HEK293 (cell line): ENCODE measurements at regions not wholly inside any gene's neighbourhood (a gene's known extent, or its start where the extent isn't known, plus 50 kb on each side); places are given as distances from the start of the nearest gene placed in this dataset.

Experiments used
- KLF9 ChIP-seq: fragments of 450-650 bp; formaldehyde crosslinking; IDR thresholded peaks from 2 replicates; pipeline ENCODE4 v1.5.1; 2016; ENCODE audit warnings: missing biosample characterization, missing genetic modification characterization, low read depth
- REST ChIP-seq: fragments of 450-650 bp; formaldehyde crosslinking; IDR thresholded peaks from 2 replicates; pipeline ENCODE4 v1.5.1; 2016; ENCODE audit warnings: missing biosample characterization, missing genetic modification characterization
- YY1 ChIP-seq: fragments of 450-650 bp; formaldehyde crosslinking; IDR thresholded peaks from 2 replicates; pipeline ENCODE4 v1.5.1; 2018; ENCODE audit warnings: missing biosample characterization, missing genetic modification characterization
- ZFP37 ChIP-seq: fragments of 450-650 bp; formaldehyde crosslinking; IDR thresholded peaks from 2 replicates; pipeline ENCODE4 v1.5.1; 2016; ENCODE audit warnings: missing biosample characterization, missing genetic modification characterization
- ZSCAN30 ChIP-seq: fragments of 450-650 bp; IDR thresholded peaks from 2 replicates; pipeline ENCODE4 v1.5.1; 2018; ENCODE audit warnings: missing biosample characterization, mild to moderate bottlenecking, missing genetic modification characterization, moderate library complexity
- TF ChIP-seq, protein P1 (sequence below): fragments of 450-650 bp; formaldehyde crosslinking; IDR thresholded peaks from 2 replicates; pipeline ENCODE4 v1.5.1; 2016; ENCODE audit warnings: missing biosample characterization, missing genetic modification characterization
- TF ChIP-seq, protein P2 (sequence below): fragments of 450-650 bp; formaldehyde crosslinking; IDR thresholded peaks from 2 replicates; pipeline ENCODE4 v1.5.1; 2017; ENCODE audit warnings: missing biosample characterization, mild to moderate bottlenecking, missing genetic modification characterization, moderate library complexity

DNA sequence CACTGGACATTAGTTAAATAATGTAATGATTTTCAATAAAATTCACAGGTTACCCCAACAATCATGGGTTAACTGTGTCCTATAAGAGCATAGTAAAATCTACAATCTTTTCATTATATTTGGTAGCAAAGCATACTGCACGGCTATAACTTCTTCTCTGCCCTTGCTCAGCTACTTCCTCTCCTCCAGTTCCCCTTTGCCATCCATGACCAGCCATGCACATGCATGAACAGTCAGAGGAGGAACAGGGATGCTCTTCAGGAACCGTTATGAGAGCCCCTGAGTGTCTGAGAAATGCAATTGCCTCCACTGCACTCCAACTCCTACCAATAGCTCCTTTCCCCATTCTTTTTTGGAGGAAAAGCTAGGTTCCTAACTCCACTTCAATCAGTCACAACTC, 646.7 kb downstream of the LTN1 start:
- TF ChIP-seq, protein P1, sequence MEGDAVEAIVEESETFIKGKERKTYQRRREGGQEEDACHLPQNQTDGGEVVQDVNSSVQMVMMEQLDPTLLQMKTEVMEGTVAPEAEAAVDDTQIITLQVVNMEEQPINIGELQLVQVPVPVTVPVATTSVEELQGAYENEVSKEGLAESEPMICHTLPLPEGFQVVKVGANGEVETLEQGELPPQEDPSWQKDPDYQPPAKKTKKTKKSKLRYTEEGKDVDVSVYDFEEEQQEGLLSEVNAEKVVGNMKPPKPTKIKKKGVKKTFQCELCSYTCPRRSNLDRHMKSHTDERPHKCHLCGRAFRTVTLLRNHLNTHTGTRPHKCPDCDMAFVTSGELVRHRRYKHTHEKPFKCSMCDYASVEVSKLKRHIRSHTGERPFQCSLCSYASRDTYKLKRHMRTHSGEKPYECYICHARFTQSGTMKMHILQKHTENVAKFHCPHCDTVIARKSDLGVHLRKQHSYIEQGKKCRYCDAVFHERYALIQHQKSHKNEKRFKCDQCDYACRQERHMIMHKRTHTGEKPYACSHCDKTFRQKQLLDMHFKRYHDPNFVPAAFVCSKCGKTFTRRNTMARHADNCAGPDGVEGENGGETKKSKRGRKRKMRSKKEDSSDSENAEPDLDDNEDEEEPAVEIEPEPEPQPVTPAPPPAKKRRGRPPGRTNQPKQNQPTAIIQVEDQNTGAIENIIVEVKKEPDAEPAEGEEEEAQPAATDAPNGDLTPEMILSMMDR: no peak
- no peak for TF ChIP-seq REST (tag by site-specific recombination)
- no peak for TF ChIP-seq KLF9
- no peak for TF ChIP-seq YY1 (tag by site-specific recombination)
- TF ChIP-seq ZSCAN30 (tag by site-specific recombination): no peak
- no peak for TF ChIP-seq ZFP37 (tag by site-specific recombination)
- TF ChIP-seq, protein P2, sequence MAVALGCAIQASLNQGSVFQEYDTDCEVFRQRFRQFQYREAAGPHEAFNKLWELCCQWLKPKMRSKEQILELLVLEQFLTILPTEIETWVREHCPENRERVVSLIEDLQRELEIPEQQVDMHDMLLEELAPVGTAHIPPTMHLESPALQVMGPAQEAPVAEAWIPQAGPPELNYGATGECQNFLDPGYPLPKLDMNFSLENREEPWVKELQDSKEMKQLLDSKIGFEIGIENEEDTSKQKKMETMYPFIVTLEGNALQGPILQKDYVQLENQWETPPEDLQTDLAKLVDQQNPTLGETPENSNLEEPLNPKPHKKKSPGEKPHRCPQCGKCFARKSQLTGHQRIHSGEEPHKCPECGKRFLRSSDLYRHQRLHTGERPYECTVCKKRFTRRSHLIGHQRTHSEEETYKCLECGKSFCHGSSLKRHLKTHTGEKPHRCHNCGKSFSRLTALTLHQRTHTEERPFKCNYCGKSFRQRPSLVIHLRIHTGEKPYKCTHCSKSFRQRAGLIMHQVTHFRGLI: no peak
